SHP77 treated with DMSO at 0.1 percent for 48 hours (cell line): ENCODE measurements at regions not wholly inside any gene's neighbourhood (a gene's known extent, or its start where the extent isn't known, plus 50 kb on each side); places are given as distances from the start of the nearest gene placed in this dataset.

ENCODE experiments used
- DNase-seq: peaks from one replicate; lab custom pipeline; 2025; lab: John Stamatoyannopoulos, UW

GRCh38 chr2:158732573-158733429 is 62.3 kb upstream of the DAPL1 start:
- DNase-seq: no peak

DNA sequence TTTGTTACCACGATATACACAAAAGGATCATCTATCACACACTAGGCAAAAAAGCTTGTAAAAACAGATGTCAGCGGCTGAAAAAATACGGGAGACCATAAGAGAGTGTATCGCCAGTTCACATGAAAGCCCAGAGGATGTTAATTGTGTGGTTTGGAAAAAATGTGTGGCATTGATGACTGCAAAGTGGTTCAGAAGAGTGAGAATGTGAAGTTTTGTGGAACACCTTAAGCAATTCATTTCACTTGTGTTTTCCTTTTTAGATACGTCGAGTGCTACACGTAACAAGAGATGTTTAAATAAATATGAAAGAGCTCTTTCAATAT is 61.7 kb upstream of the DAPL1 start:
- DNase-seq: no peak

GRCh38 chr2:158734442-158734841 is 60.7 kb upstream of the DAPL1 start:
- no peak for DNase-seq

DNA sequence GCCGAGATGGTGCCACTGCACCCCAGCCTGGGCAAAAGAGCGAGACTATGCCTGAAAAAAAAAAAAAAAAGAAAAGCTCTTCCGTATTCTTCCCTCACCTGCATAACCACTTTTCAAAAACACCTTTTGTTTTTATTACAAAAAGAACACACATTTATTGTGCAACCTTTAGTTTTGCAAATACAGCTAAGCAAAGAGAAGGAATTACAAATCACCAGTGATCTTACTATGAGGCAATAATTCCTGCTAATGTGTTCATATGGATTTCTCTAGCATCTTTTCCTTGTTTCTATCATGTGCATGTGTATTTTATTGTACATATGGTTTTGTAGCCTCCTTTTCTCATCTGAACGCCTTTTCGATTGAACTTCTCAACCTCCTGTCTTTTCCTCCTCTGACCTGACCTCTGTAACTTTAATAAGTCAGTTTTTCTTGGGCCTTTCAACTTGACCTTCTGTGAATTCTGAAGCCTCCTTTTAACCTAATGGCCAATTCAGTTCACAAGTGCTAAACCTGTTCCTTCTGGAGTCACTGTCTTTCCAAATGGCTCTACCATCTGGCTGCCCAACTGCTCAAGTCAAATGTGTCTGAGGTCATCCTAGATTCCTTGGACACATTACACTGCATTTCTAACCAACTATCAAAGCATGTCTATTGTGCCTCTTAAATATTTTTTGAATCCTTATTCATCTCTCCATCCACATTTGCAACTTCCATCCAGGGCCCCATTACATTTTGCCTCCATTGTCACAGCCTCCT is 59.1 kb upstream of the DAPL1 start:
- DNase-seq: no peak

DNA sequence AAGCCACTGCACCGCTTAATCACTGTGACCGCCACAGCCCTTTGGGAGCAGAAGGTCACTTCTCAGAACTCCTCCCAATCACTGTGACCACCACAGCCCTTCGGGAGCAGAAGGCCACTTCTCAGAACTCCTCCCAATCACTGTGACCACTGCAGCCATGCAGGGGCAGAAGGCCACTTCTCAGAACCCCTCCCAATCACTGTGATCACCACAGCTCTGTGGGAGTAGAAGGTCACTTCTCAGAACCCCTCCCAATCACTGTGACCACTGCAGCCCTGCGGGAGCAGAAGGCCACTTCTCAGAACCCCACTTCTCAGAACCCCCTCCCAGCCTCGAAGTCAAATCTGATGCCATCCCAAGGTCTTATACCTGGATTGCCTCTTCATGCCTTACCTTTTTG is 56.8 kb upstream of the DAPL1 start:
- no peak for DNase-seq

- DNase-seq: no peak
Observed at GRCh38 chr2:158740127-158740526, 55.0 kb upstream of the DAPL1 start.

DNA sequence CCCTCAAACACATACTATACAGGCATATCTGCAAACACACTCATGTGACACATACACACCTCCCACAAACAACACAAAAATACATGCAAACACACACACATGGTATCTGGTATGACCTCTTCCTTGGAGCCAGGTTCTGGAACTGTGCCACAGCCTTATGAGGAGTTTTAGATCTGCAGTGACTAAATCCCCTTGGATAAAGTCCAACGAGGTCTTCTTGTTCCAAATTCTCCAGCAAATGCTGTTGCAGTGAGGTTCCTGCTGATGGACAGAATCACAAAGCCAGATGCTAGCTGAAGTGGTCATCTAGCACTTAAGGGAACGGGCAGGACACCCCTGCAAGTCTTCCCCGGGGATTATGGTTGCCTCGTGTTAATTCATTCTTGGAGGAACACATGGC is 54.5 kb upstream of the DAPL1 start:
- no peak for DNase-seq

DNA sequence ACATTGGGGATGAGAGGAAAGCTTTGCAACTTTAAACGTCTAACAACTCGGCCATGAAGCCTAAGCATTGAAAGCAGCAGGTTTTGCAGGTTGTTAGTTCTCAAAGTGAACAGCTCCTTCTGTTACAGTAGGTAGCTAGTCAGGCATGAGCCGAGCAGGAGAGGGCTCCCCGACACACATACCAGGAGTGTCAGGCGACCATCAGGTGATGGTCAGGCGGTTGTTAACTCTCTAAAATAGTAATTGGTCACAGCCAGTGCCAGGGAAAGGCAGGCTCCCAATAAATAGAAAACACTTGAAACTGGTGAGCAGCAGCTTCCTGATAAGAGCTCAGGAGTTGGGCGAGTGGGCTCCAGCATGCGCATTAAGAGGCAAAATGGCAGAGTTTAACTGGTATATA is 53.5 kb upstream of the DAPL1 start:
- no peak for DNase-seq

GRCh38 chr2:158742536-158742935 is 52.6 kb upstream of the DAPL1 start:
- no peak for DNase-seq

DNA sequence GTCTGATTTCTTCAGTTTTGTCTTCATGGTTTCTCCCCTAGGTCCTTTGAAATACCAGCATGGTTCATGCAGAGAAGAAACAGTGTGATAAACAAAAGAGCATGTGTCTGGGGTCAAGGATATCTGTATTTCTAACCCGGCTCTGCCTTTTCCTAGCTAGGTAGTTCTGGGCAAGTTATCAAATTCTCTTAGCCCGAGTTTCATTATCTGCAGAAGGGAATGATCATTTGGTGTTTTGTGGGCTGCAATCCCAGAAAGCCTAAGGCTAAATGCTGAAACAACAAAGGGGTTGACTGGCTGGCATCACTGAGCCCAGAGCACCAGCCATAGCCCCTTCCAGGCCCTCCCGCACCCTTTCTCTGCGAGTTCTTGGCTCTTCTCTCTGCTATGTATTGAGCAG is 51.7 kb upstream of the DAPL1 start:
- DNase-seq: no peak

- no peak for DNase-seq
Observed at GRCh38 chr2:158743879-158744278, 51.2 kb upstream of the DAPL1 start.

GRCh38 chr2:158745067-158745865 is 49.9 kb upstream of the DAPL1 start:
- peak; percentile 23 for DNase-seq
